Smooth muscle cell (in vitro differentiated cells): ENCODE measurements at regions not wholly inside any gene's neighbourhood (a gene's known extent, or its start where the extent isn't known, plus 50 kb on each side); places are given as distances from the start of the nearest gene placed in this dataset.
"Not testable (repeated sequence)": the region's sequence is repeated elsewhere in the genome, so short reads cannot be mapped to it uniquely, and the experiment has no call there.

ENCODE experiments used
- DNase-seq: peaks from one replicate; lab custom pipeline; 2025; ENCODE audit not compliant: unreplicated experiment; lab: John Stamatoyannopoulos, UW
- H2AFZ ChIP-seq: fragments of 200-600 bp; sonication (generic); 2 replicates; pipeline ENCODE4 v1.6.0; 2016; ENCODE audit warnings: antibody characterized with exemption, low read depth, mild to moderate bottlenecking
- H3F3A ChIP-seq: fragments of 200-600 bp; sonication (generic); 2 replicates; pipeline ENCODE4 v1.6.0; 2017; ENCODE audit warnings: antibody characterized with exemption, low read depth
- H3K27ac ChIP-seq: fragments of 200-600 bp; sonication (generic); 2 replicates; pipeline ENCODE4 v1.5.1; 2016; ENCODE audit warnings: low read depth, mild to moderate bottlenecking
- H3K27me3 ChIP-seq: fragments of 200-600 bp; sonication (generic); 2 replicates; pipeline ENCODE4 v1.6.1; 2016; ENCODE audit warnings: low read depth, mild to moderate bottlenecking
- H3K36me3 ChIP-seq: fragments of 200-600 bp; sonication (generic); 2 replicates; pipeline ENCODE4 v1.5.1; 2016; ENCODE audit warnings: low read depth
- H3K4me1 ChIP-seq: fragments of 200-600 bp; sonication (generic); 2 replicates; pipeline ENCODE4 v1.5.1; 2016; ENCODE audit warnings: low read depth
- H3K4me2 ChIP-seq: fragments of 200-600 bp; sonication (generic); 2 replicates; pipeline ENCODE4 v1.6.0; 2016; ENCODE audit warnings: mild to moderate bottlenecking
- H3K4me3 ChIP-seq: fragments of 200-600 bp; sonication (generic); 2 replicates; pipeline ENCODE4 v1.5.1; 2016; ENCODE audit warnings: mild to moderate bottlenecking
- H3K79me2 ChIP-seq: fragments of 200-600 bp; sonication (generic); 2 replicates; pipeline ENCODE4 v1.6.0; 2016; ENCODE audit warnings: low read depth, mild to moderate bottlenecking
- H3K9ac ChIP-seq: fragments of 200-600 bp; sonication (generic); 2 replicates; pipeline ENCODE4 v1.6.0; 2016; ENCODE audit warnings: low read depth
- H3K9me3 ChIP-seq: fragments of 200-600 bp; sonication (generic); replicated peaks from 2 replicates; pipeline ENCODE4 v1.5.1; 2016; ENCODE audit warnings: low read depth
- H4K20me1 ChIP-seq: fragments of 200-600 bp; sonication (generic); 2 replicates; pipeline ENCODE4 v1.6.0; 2016; ENCODE audit warnings: low read depth
- CTCF ChIP-seq: fragments of 200-600 bp; sonication (generic); IDR thresholded peaks from 2 replicates; pipeline ENCODE4 v1.5.1; 2017; ENCODE audit warnings: borderline replicate concordance, mild to moderate bottlenecking, antibody characterized with exemption; ENCODE audit not compliant: insufficient read depth, poor library complexity, severe bottlenecking
- WGBS: methylation state at CpG from one replicate; pipeline ENCODE4 v1.1.7; 2016; ENCODE audit warnings: low lambda C conversion rate; 5-methylcytosine and 5-hydroxymethylcytosine counted together

- no peak overlapping the region for H3K4me2 ChIP-seq
- no peaks in the 10 kb centered on the region for H3K9me3 ChIP-seq
- H3K36me3 ChIP-seq: no peaks in the 10 kb centered on the region
- no peak overlapping the region for H3K27ac ChIP-seq
- DNase-seq: no peak
- WGBS: 88% methylated on average over 8 of the region's 8 CpGs
- no peak for TF ChIP-seq CTCF
- no peaks in the 10 kb centered on the region for H4K20me1 ChIP-seq
- no peak overlapping the region for H2AFZ ChIP-seq
- H3K27me3 ChIP-seq: no peaks in the 10 kb centered on the region
- no peaks in the 10 kb centered on the region for H3F3A ChIP-seq
- H3K79me2 ChIP-seq: no peaks in the 10 kb centered on the region
- no peak overlapping the region for H3K9ac ChIP-seq
- no peaks in the 10 kb centered on the region for H3K4me1 ChIP-seq
- H3K4me3 ChIP-seq: no peak overlapping the region
These were observed 139.7 kb downstream of the FHIP1A start for GRCh38 chr4:151548708-151549107.

- H3K79me2 ChIP-seq, H3K9ac ChIP-seq, H3K4me3 ChIP-seq, H4K20me1 ChIP-seq, H3K36me3 ChIP-seq, DNase-seq, H3K4me1 ChIP-seq, H3K27ac ChIP-seq, H3K4me2 ChIP-seq, H3K27me3 ChIP-seq, H2AFZ ChIP-seq, H3K9me3 ChIP-seq, H3F3A ChIP-seq: not testable (repeated sequence)
- 91% methylated on average over 2 of the region's 2 CpGs for WGBS
These were observed 140.4 kb downstream of the FHIP1A start for GRCh38 chr4:151549378-151549777.

- WGBS: 43% methylated on average over 2 of the region's 2 CpGs
- Histone ChIP-seq H3F3A (no peaks in the 10 kb centered on the region), H3K79me2 (no peaks in the 10 kb centered on the region), H3K9me3 (no peaks in the 10 kb centered on the region), H3K9ac (no peak overlapping the region), H3K36me3 (no peaks in the 10 kb centered on the region), H3K27me3 (no peaks in the 10 kb centered on the region), H3K4me2 (no peak overlapping the region), H3K4me3 (no peak overlapping the region), H2AFZ (no peak overlapping the region), H3K27ac (no peak overlapping the region), H3K4me1 (no peaks in the 10 kb centered on the region), H4K20me1 (no peaks in the 10 kb centered on the region)
- no peak for TF ChIP-seq CTCF
- no peak for DNase-seq
These were observed 144.9 kb downstream of the FHIP1A start for GRCh38 chr4:151553874-151554273.

GRCh38 chr4:151555151-151555945, 146.4 kb downstream of the FHIP1A start:
- H3K4me2 ChIP-seq: no peak overlapping the region

More at GRCh38 chr4:151555151-151555945, 146.4 kb downstream of the FHIP1A start:
- Histone ChIP-seq H3K27me3 (no peaks in the 10 kb centered on the region), H3K36me3 (no peaks in the 10 kb centered on the region), H3K4me1 (no peaks in the 10 kb centered on the region), H4K20me1 (no peaks in the 10 kb centered on the region), H3K4me3 (no peak overlapping the region), H3K9me3 (no peaks in the 10 kb centered on the region), H3K79me2 (no peaks in the 10 kb centered on the region), H3K9ac (no peak overlapping the region), H3K27ac (no peak overlapping the region), H2AFZ (no peak overlapping the region), H3F3A (no peaks in the 10 kb centered on the region)
- no peak for TF ChIP-seq CTCF
- 72% methylated on average over 1 of the region's 1 CpG for WGBS
- DNase-seq: no peak
